WERI-Rb-1 (cell line): ENCODE measurements at regions not wholly inside any gene's neighbourhood (a gene's known extent, or its start where the extent isn't known, plus 50 kb on each side); places are given as distances from the start of the nearest gene placed in this dataset.

Source experiments
- DNase-seq: peaks from one replicate; pipeline ENCODE4 v3.0.0-alpha.2; 2020
- H3K27ac ChIP-seq: fragments of 250-450 bp; sonication (Bioruptor Pico); 2 replicates; pipeline ENCODE4 v1.5.1; 2020; ENCODE audit warnings: mild to moderate bottlenecking, moderate library complexity
- H3K27me3 ChIP-seq: fragments of 250-450 bp; sonication (Bioruptor Pico); 2 replicates; pipeline ENCODE4 v1.5.1; 2021; ENCODE audit warnings: mild to moderate bottlenecking, low read depth, moderate library complexity; ENCODE audit not compliant: insufficient read depth, severe bottlenecking
- H3K36me3 ChIP-seq: fragments of 250-450 bp; sonication (Bioruptor Pico); 2 replicates; pipeline ENCODE4 v1.5.1; 2020; ENCODE audit warnings: mild to moderate bottlenecking, moderate library complexity
- H3K4me3 ChIP-seq: 2 replicates; pipeline ENCODE4 v1.5.1; 2011; ENCODE audit warnings: low read depth, mild to moderate bottlenecking, control low read depth, low read length
- H3K9me3 ChIP-seq: fragments of 250-450 bp; sonication (Bioruptor Pico); 2 replicates; pipeline ENCODE4 v1.5.1; 2021; ENCODE audit warnings: mild to moderate bottlenecking, moderate library complexity; ENCODE audit not compliant: severe bottlenecking
- TF ChIP-seq, protein P1 (sequence below): IDR thresholded peaks from 2 replicates; pipeline ENCODE4 v1.5.1; 2011; ENCODE audit warnings: low read depth, mild to moderate bottlenecking, control low read depth, inconsistent platforms, low read length

DNA sequence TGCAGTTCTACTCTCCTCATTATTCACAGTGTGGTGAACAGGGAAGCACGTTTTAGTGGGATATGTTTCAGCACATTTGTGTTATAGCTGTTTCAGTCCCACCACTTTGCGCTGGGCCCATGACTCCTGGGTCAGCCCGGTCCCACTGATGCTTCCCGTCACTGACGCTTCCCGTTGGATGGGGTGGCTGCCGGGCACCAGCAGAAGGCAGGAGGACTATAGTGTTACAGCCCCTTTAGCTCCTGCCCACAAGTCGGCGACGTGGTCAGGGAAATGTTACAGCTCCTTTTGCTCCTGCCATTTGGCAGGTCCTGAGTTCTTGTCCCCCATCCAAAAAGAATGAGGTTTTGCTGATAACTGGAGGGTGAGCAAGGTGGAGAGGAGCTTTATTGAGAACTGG is 732.2 kb downstream of the NR4A2 start:
- DNase-seq: no peak
- Histone ChIP-seq H3K27ac (no peak overlapping the region), H3K9me3 (peaks cover 3% of the 10 kb centered on the region), H3K27me3 (no peaks in the 10 kb centered on the region), H3K4me3 (no peak overlapping the region), H3K36me3 (no peaks in the 10 kb centered on the region)
- TF ChIP-seq, protein P1, sequence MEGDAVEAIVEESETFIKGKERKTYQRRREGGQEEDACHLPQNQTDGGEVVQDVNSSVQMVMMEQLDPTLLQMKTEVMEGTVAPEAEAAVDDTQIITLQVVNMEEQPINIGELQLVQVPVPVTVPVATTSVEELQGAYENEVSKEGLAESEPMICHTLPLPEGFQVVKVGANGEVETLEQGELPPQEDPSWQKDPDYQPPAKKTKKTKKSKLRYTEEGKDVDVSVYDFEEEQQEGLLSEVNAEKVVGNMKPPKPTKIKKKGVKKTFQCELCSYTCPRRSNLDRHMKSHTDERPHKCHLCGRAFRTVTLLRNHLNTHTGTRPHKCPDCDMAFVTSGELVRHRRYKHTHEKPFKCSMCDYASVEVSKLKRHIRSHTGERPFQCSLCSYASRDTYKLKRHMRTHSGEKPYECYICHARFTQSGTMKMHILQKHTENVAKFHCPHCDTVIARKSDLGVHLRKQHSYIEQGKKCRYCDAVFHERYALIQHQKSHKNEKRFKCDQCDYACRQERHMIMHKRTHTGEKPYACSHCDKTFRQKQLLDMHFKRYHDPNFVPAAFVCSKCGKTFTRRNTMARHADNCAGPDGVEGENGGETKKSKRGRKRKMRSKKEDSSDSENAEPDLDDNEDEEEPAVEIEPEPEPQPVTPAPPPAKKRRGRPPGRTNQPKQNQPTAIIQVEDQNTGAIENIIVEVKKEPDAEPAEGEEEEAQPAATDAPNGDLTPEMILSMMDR: no peak

DNA sequence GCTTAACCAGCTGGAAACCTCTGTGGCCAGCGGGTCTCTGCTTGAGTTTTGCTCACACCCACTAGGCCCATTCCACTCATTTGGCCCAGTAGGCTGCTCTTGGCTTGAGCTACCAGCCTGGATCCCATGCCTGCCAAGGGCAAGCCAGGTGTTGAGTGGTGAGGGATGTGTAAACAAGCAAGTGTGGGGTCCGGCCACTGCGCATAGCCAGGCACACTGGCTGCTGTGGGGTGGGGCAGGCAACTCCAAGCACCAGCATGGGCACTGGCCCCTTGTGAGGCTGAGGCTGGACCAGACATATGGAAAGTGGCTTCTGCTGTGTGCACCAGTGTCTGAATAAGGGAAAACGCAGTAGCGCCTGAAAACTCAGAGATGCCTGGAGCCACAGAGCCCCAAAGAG is 732.7 kb downstream of the NR4A2 start:
- DNase-seq: no peak
- no peak overlapping the region for H3K4me3 ChIP-seq
- H3K9me3 ChIP-seq: peaks cover 3% of the 10 kb centered on the region
- no peaks in the 10 kb centered on the region for H3K36me3 ChIP-seq
- H3K27me3 ChIP-seq: no peaks in the 10 kb centered on the region
- TF ChIP-seq, protein P1: no peak
- no peak overlapping the region for H3K27ac ChIP-seq

- Histone ChIP-seq H3K36me3 (no peaks in the 10 kb centered on the region), H3K9me3 (no peaks in the 10 kb centered on the region), H3K27ac (no peak overlapping the region), H3K27me3 (no peaks in the 10 kb centered on the region), H3K4me3 (no peak overlapping the region)
- no peak for DNase-seq
- TF ChIP-seq, protein P1: no peak
Measured at GRCh38 chr2:155583674-155584195, 748.8 kb downstream of the NR4A2 start.

DNA sequence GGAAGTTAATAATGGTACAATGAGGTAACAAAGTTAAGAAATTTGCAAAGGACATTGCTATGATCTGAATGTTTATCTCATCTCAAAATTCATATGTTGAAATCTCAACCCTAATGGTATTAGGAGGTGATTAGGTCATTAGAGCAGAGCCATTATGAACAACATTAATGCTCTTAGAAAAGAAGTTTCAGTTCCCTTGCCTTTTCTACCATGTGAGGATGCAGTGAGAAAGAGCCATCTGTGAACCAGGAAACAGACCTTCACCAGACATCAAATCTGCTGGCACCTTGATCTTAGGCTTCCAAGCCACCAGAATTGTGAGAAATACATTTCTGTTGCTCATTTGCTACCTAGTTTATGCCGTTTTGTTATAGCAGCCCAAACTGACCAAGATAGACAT is 757.6 kb downstream of the NR4A2 start:
- DNase-seq: no peak
- Histone ChIP-seq H3K36me3 (no peaks in the 10 kb centered on the region), H3K9me3 (no peaks in the 10 kb centered on the region), H3K27ac (no peak overlapping the region), H3K27me3 (no peaks in the 10 kb centered on the region), H3K4me3 (no peak overlapping the region)
- TF ChIP-seq, protein P1: no peak

- TF ChIP-seq, protein P1: no peak
- no peaks in the 10 kb centered on the region for H3K9me3 ChIP-seq
- H3K36me3 ChIP-seq: no peaks in the 10 kb centered on the region
- no peak overlapping the region for H3K27ac ChIP-seq
- no peak overlapping the region for H3K4me3 ChIP-seq
- DNase-seq: no peak
- H3K27me3 ChIP-seq: no peaks in the 10 kb centered on the region
Measured at GRCh38 chr2:155547571-155547970, 785.0 kb downstream of the NR4A2 start.
